DMS153 (cell line): ENCODE measurements at regions not wholly inside any gene's neighbourhood (a gene's known extent, or its start where the extent isn't known, plus 50 kb on each side); places are given as distances from the start of the nearest gene placed in this dataset.

Experiments
- DNase-seq: peaks from one replicate; lab custom pipeline; 2025; lab: John Stamatoyannopoulos, UW

- no peak for DNase-seq
These were observed 398.0 kb downstream of the RAPGEF2 start for GRCh38 chr4:159500861-159501260.

DNA sequence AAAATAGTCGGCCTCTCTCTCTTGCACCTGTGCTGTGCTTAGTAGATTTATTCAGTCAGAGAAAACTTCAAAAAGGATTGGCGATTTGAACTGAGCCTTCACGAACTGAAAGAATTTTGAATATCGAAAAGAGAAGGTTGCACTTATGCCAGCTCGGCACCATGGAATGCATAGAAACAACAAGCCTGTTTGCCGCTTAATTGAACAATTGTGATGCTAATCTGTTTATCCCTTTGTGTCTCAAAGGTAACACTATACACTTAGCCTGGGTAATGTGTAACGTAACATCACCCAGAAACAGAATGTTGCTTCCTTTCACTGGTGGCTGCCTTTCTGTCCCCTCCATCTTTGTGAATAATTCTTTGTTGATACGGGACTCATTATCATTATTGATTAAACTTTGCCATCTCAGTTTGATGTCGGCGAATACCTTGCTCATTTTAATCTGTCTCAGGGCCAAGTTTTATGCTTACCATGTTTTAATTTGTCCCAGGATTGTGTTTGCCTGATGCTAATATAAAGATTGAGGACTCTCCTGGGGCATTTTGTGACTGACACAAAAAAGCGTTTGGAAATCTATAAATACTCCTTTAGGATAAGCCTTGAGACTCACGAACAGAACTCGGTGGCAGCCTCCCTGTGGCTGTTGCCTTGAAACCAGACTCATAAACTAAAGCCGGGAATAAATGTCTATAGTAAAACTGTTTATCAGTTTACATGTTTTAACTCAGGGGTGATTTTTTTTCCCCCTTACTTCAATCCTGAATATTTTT, 400.5 kb downstream of the RAPGEF2 start:
- no peak for DNase-seq

DNA sequence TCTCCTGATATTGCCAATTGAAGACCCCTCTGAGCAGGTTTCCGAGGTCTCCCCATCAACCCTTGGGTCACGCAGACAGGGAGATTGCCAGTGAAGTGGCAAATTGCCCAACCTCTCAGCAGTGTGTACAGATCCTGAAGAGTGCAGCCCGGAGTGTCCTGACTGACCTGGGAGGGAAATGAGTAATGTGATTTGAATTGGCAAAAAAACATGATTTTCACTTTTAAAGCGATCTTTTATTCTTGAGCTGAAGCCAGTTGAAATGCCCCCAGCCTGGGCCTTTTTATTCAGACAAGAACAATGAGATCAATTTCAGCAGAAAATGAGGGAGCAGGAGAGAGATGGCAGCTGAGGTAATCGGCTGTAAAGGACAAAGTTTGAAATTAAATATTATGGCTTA, 401.8 kb downstream of the RAPGEF2 start:
- no peak for DNase-seq

GRCh38 chr4:159505266-159505975, 402.5 kb downstream of the RAPGEF2 start:
- DNase-seq, result no peak

DNA sequence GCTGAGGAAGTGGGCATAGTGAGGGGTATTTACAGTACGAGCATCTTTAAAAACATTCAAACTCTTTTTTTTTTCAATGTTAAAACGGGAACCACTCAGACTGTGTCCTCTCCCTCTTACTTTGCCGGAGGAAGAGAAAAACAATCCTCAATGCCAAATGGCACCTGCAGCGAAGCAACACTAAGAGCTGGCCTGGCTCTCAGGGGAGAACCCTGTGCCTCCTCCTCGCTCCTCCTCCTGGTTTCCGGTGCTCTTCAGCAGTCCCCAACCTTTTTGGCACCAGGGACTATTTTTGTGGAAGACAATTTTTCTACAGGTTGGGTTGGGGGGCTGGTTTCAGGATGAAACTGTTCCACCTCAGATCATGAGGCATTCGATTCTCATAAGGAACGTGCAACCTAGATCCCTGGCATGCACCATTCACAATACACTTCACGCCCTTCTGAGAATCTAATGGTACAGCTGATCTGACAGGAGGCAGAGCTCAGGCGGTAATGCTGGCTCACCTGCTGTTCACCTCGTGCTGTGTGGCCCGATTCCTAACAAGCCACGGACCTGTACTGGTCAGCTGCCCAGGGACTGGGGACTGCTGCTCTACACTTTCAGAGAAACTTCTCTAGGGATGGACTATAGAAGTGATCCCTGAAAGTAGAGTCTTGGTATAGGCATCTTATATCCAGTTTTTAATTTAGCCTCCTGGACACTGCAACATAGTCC, 404.1 kb downstream of the RAPGEF2 start:
- no peak for DNase-seq

DNA sequence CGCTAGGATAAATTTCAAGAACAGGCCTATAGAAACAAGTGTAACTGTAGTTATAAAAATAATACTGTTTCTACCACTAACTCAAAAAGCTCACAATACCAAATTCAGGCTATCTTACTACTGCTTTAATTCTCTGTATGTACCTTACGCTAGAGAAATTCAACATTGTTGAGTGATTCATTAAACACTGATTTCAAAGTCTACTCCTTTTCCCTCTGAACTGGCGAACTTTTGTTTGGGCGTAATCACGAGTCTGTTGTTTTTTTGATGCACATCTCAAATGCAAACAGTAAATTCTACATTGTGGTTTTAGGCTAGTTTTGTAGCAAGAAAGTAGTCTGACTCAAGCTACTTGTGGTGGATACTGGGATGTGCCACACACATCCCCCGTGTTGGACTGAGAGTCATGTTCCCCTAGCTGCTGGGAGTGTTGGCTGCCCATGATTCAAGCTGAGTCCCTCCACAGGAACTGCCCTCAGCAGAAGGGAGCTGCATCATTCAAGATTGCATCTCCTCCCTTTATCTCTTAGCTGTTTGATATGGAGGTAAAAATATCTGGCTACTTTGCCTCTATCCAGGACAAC, 406.1 kb downstream of the RAPGEF2 start:
- no peak for DNase-seq

DNA sequence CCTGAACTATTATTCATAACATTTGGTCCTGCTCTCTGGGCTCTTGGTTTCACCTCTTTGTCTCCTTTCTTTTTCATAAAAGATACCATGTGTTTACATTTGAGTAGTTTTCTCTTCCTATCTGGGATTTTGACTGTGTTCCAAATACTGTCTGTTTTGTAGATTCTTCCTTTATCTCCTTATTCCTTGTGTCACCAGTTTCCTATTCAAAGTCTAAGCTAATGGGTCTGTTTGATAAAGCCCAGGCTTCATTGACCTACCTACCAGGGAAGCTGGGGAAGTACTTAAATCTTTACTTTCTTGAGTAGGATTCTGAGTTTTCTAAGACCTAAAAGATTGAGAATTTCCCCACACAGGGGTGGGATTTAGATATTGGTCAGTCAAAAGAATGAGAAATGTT, 409.5 kb downstream of the RAPGEF2 start:
- DNase-seq, result no peak

DNA sequence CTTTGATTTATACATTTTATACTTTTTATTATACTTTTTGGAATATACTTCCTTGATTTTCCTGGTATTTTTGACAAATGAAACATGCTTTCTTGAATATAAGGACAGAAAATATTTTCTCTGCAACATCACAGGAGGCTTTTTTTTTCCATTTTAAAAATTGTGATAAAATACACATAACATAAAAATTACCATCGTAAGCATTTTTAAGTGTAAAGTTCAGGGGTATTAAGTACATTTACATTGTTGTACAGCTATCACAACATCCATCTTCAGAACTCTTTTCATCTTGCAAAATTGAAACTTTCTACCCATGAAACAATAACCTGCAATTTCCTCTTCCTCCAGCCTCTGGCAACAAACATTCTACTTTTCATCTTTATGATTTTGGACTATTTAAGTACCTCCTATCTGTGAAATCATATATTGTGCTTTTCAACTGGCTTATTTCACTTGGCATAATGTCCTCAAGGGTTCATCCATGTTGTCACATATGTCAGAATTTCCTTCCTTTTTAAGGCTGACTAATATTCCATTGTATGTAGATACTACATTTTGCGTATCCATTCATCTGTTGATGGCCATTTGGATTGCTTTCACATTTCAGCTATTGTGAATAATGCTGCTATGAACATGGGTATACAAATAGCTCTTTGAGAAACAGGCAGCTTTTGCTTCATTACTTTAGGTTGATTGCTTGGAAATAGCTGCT, 412.6 kb downstream of the RAPGEF2 start:
- DNase-seq, result no peak

DNA sequence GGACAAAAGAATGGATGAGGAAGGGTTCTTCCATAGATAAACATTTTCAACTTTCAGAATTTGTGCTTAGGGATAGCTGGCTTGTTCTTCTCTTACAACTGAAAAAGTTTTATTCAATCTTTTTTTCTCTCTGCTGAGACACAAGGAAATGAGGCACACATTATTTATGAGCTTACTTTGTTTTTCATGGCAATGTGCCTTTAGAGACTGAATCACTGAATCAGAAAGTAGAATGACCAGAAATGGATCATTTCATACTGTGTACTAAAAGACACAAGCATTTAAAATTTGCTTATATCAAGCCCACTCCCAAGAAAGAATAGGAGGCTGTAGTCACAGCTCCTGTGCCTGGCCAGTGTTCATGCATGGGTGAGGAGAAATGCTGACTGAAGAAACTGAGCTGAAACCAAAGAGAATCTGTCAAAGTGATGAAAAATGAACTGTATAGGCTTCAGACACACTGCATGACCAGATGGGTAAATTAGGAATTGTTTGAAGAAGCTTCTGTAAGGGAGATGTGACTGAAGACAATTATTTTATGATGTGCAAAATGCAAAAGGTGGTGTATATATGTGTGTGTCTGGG, 413.8 kb downstream of the RAPGEF2 start:
- DNase-seq, result no peak

DNA sequence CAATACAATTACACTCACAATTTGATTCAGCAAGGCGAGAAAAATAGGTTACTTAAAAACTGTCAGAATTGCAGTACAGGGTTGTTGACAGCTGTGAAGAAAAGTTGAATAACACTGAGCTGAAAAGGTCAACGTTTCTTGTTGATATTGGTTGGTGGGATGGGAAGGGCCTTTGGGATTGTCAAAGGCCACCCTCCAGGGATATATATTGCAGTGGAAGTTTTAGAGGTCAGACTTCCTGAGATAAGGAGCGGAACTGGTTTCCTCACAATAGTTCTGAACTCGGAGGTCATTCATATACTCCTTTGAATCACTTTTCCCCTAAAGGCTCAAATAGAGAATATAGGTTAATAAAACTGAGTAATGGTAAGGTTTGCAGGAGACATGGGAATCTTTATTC, 417.2 kb downstream of the RAPGEF2 start:
- no peak for DNase-seq

DNA sequence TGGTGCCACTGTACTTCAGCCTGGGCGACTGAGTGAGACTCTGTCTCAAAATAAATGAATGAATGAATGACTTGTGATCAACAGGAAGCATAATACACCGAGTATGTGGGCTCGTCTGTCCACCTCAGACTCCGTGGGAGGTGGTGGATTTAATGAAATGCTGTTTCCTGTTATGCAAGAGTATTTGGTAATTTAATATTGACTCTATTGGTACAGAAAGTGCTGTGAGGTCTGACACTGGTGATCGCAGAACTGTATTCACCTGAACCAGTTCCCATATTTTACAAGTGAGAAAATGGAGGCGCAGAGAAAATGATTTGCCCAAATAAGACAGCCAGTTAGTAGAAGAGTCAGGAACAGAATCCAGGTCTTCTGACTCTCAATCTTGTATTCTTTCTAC, 423.3 kb downstream of the RAPGEF2 start:
- no peak for DNase-seq

GRCh38 chr4:159534655-159535054, 431.8 kb downstream of the RAPGEF2 start:
- DNase-seq, result no peak

DNA sequence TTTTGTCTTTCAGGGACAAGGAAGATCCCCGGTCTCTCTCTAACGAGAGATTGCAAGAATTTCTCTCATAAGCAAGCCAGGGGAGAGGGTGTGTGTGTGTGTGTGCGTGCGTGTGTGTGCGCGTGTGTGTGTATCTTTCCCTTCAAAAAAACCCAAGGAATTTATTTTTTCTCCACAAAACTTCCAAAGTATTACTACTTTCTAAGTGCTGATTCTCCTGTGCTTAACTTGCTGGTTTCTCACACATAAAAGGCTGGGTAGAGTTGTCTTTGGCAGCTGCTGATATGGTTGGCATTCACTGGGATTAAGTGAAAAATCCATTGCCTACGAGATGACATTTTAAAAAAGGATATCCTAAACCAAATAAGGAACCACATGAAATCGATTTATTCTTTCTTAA, 435.7 kb downstream of the RAPGEF2 start:
- no peak for DNase-seq

DNA sequence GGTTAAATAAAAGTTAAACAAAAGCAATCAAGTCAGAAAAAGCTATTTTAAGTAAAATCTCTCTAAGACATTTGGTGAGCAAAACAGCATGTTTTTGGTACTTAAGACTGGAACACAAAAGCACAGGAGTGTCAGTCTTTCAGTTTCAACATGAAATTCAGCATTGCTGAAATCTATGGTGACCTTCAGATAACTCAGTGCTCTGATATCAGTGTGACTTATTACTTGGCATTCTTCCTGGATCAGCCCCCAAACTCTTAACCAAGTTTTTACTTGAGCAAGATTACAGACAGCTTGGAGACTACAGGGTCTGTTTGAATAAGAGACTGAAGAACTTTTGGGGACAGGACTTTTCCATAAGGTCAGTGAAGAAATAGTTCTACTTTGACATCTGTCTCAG, 437.2 kb downstream of the RAPGEF2 start:
- no peak for DNase-seq

DNA sequence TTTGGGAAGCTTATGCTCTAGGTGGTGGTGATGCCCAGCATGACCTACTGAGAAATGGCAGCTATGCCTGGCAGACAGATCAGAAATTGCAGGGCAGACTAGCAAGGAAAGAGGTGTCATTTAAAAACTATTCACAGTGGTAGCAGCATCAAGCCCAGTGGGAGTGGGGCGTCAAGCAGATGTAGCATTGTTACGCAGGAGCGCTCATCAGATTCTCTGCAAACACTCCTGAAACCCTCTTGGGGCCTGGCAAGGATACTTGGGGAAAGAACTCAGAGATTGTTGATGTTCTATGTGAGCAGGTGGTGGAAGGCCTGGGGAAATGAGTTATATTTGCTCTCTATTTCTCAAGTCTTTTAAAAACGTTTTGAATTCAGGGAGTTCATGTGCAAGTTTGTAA, 437.6 kb downstream of the RAPGEF2 start:
- DNase-seq, result no peak

GRCh38 chr4:159541143-159541542, 438.3 kb downstream of the RAPGEF2 start:
- DNase-seq, result no peak

GRCh38 chr4:159542296-159542695, 439.4 kb downstream of the RAPGEF2 start:
- no peak for DNase-seq

DNA sequence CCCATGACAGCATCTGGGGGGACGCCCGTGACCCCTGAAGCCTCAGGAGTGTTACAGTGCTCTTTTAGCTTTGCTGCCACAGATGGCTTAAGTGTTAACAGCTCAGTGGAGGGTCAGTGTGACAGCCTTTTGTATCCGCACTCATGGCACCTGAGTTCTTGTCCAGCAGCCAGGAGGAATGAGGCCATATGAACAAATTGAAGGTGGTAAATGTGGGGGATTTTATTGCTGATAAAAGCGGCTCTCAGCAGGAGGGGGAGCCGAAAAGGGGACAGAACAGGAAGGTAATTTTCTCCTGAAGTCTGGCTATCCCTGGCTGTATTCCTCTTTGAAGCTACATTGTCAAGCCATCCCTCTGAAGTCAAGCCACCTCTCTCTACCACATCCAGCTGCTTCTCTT, 441.0 kb downstream of the RAPGEF2 start:
- no peak for DNase-seq

DNA sequence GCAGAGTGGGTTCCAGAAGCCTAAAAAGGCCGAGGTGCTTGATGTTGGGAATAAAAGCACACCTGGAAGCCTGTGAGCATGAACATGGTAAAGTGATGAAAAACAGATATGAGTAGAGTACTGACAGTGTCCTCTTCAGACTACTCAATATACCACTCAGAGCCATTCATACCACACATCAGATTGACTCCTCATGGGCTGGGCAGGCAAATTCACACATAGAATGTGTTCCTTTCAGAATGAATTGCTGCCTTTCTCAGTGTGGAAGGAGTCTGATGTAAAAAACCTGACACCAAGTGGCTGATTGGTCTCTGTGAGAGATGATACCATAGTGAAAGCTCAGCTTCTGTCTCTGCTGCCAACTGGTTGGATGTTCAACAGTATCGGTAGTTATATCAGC, 442.7 kb downstream of the RAPGEF2 start:
- no peak for DNase-seq

DNA sequence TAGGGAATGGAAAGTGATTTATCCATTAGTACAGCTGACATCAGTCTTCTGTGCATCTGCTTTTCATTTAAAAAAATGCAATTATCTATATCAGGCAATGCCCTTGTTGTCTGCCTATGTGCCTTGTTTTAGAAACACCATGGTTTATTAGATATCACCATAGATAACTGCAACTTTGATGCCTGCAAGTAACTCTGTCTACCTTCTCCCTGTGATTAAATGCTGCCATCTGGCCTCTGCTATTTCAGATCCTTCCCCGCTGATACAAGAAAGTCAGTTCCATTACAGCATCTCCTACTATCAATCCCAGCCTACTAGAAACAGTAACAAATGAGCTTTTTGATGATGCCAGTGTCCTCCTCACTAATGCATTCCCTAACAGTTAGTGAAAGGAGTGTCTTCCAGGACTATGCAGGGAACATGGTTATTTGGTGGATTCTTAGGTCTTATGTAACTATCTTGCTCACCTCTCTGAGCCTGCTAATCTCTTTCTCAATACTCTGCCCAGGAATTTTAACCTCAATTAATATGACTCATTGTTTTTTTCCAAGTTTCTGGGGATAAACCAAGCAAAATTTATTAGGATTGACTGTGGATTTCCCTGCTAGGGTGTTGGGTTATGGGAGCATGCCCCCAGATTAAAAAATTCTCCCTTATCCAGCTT, 444.9 kb downstream of the RAPGEF2 start:
- DNase-seq, result no peak

DNA sequence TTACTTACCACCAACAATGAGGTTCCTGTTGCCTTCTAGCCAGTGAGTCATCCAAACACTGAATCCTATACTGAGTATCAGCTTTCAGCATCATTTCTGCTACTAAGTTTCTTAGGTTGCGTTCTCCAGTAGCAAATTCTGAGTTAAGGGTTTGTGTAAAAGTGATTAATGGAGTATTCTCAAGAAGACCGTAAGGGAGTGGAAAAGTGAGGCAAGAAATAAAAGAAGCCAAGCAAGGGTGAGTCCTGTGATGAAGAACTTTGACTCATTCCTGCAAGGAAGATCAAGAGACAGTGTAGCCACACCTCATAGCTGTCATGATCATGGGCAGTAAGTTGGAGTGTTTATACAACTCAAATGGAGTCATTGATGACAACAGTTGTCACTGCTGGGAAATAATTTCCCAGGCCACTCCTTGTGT, 446.2 kb downstream of the RAPGEF2 start:
- no peak for DNase-seq
